HUES64 (cell line): ENCODE measurements at regions not wholly inside any gene's neighbourhood (a gene's known extent, or its start where the extent isn't known, plus 50 kb on each side); places are given as distances from the start of the nearest gene placed in this dataset.
"Not testable (repeated sequence)": the region's sequence is repeated elsewhere in the genome, so short reads cannot be mapped to it uniquely, and the experiment has no call there.

Experiments
- H3K27ac ChIP-seq: 2 replicates; pipeline ENCODE4 v1.7.0; 2013; ENCODE audit warnings: low read depth, low read length, inconsistent platforms
- H3K27me3 ChIP-seq: 2 replicates; pipeline ENCODE4 v1.6.1; 2013; ENCODE audit warnings: mild to moderate bottlenecking, low read length; ENCODE audit not compliant: insufficient read depth
- H3K36me3 ChIP-seq: 2 replicates; pipeline ENCODE4 v1.6.1; 2013; ENCODE audit warnings: mild to moderate bottlenecking, low read length; ENCODE audit not compliant: insufficient read depth
- H3K4me1 ChIP-seq: 2 replicates; pipeline ENCODE4 v1.6.1; 2013; ENCODE audit warnings: mild to moderate bottlenecking, low read length, moderate library complexity; ENCODE audit not compliant: insufficient read depth
- H3K4me3 ChIP-seq: 2 replicates; pipeline ENCODE4 v1.5.1; 2013; ENCODE audit warnings: mild to moderate bottlenecking, low read length, moderate library complexity
- H3K9ac ChIP-seq: 2 replicates; pipeline ENCODE4 v1.6.1; 2013; ENCODE audit warnings: mild to moderate bottlenecking, low read depth, low read length
- H3K9me3 ChIP-seq: 2 replicates; pipeline ENCODE4 v1.6.1; 2013; ENCODE audit warnings: low read depth, low read length; ENCODE audit not compliant: insufficient read depth
- WGBS: fragments of 150-250, 120-280 bp; methylation state at CpG from one replicate; pipeline ENCODE4 v1.1.7; 2013; ENCODE audit warnings: missing lambda C conversion rate; 5-methylcytosine and 5-hydroxymethylcytosine counted together

DNA sequence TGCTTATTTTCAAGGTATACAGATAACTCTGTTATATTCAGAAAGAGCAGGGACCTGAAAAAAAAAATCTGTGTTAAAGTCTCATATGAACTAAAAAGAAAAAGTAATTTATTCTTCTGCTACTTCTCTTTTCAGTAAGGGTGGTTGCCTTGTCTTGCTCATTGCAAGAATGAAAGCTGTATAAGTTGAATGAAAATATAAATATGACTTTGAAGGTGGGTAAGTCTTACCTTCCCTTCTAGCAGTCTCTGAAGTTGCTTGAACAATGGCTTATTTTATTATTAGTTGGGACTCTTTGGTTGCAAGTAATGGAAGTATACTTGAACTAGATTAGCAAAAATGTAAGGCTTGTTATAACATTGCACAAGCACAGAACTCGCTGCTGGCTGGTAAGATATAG, 1554.9 kb downstream of the SI start:
- no peak overlapping the region for H3K9ac ChIP-seq
- H3K9me3 ChIP-seq = no peaks in the 10 kb centered on the region
- no peak overlapping the region for H3K27ac ChIP-seq
- H3K36me3 ChIP-seq = no peaks in the 10 kb centered on the region
- no peaks in the 10 kb centered on the region for H3K4me1 ChIP-seq
- WGBS = 94% methylated on average over 1 of the region's 1 CpG
- H3K27me3 ChIP-seq = no peaks in the 10 kb centered on the region
- H3K4me3 ChIP-seq = no peak overlapping the region

DNA sequence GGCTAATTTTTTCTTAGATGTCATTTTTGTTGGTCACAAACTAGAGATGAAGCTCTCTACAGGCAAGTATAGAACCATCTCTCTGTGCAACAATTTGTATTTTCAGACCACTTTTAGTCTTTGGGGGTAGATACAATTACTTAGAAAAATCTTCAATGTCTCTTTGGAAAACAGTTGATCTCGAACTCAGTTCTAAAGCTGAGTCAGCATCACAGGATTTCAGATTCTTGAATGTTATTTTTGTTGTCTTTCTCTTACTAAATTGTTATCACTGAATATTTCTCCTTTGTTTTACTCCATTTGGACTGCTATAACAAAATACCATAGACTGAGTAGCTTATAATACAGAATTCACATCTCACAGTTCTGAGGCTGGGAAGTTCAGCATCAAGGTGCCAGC, 1557.0 kb downstream of the SI start:
- Histone ChIP-seq H3K27me3 (no peaks in the 10 kb centered on the region), H3K4me1 (no peaks in the 10 kb centered on the region), H3K9me3 (no peaks in the 10 kb centered on the region), H3K36me3 (no peaks in the 10 kb centered on the region), H3K9ac (no peak overlapping the region), H3K4me3 (no peak overlapping the region), H3K27ac (no peak overlapping the region)
- WGBS = 86% methylated on average over 1 of the region's 1 CpG

GRCh38 chr3:163518065-163518464, 1560.2 kb downstream of the SI start:
- no peak overlapping the region for H3K4me3 ChIP-seq
- H3K27ac ChIP-seq = no peak overlapping the region
- H3K4me1 ChIP-seq = no peaks in the 10 kb centered on the region

GRCh38 chr3:163513149-163513657, 1565.1 kb downstream of the SI start:
- Histone ChIP-seq H3K4me3 (no peak overlapping the region), H3K27ac (no peak overlapping the region), H3K4me1 (no peaks in the 10 kb centered on the region), H3K36me3 (no peaks in the 10 kb centered on the region), H3K9ac (no peak overlapping the region), H3K27me3 (no peaks in the 10 kb centered on the region), H3K9me3 (no peaks in the 10 kb centered on the region)
- WGBS = 77% methylated on average over 2 of the region's 2 CpGs

More at GRCh38 chr3:163518065-163518464, 1560.2 kb downstream of the SI start:
- Histone ChIP-seq H3K36me3 (no peaks in the 10 kb centered on the region), H3K27me3 (no peaks in the 10 kb centered on the region), H3K9ac (no peak overlapping the region), H3K9me3 (no peaks in the 10 kb centered on the region)
- WGBS = 94% methylated on average over 3 of the region's 3 CpGs

- WGBS = 79% methylated on average over 2 of the region's 2 CpGs
Measured at GRCh38 chr3:163508206-163508605, 1570.1 kb downstream of the SI start.

GRCh38 chr3:163504974-163505373, 1573.3 kb downstream of the SI start:
- Histone ChIP-seq H3K27ac (no peak overlapping the region), H3K9me3 (no peaks in the 10 kb centered on the region), H3K9ac (no peak overlapping the region), H3K27me3 (no peaks in the 10 kb centered on the region), H3K36me3 (no peaks in the 10 kb centered on the region), H3K4me1 (no peaks in the 10 kb centered on the region), H3K4me3 (no peak overlapping the region)

More at GRCh38 chr3:163508206-163508605, 1570.1 kb downstream of the SI start:
- no peak overlapping the region for H3K9ac ChIP-seq
- H3K9me3 ChIP-seq = no peaks in the 10 kb centered on the region
- no peaks in the 10 kb centered on the region for H3K4me1 ChIP-seq
- H3K27ac ChIP-seq = no peak overlapping the region
- H3K27me3 ChIP-seq = no peaks in the 10 kb centered on the region
- H3K4me3 ChIP-seq = no peak overlapping the region
- no peaks in the 10 kb centered on the region for H3K36me3 ChIP-seq

DNA sequence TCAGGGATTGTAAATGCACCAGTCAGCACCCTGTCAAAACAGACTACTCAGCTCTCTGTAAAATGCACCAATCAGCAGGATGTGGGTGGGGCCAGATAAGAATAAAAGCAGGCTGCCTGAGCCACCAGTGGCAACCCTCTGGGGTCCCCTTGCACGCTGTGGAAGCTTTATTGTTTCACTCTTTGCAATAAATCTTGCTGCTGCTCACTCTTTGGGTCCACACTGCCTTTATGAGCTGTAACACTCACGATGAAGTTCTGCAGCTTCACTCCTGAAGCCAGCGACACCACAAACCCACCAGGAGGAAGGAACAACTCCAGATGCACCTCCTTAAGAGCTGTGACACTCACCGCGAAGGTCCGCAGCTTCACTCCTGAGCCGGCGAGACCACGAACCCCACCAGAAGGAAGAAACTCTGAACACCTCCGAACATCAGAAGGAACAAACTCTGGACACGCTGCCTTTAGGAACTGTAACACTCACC, 1578.5 kb downstream of the SI start:
- not testable (repeated sequence) for H3K27ac ChIP-seq, H3K9ac ChIP-seq, H3K36me3 ChIP-seq, H3K4me3 ChIP-seq, H3K27me3 ChIP-seq, H3K9me3 ChIP-seq, H3K4me1 ChIP-seq
- 97% methylated on average over 11 of the region's 11 CpGs for WGBS

- 97% methylated on average over 47 of the region's 47 CpGs for WGBS
- H3K36me3 ChIP-seq, H3K9me3 ChIP-seq, H3K9ac ChIP-seq, H3K27ac ChIP-seq, H3K4me3 ChIP-seq, H3K4me1 ChIP-seq, H3K27me3 ChIP-seq: not testable (repeated sequence)
Measured at GRCh38 chr3:163498842-163499735, 1579.2 kb downstream of the SI start.

DNA sequence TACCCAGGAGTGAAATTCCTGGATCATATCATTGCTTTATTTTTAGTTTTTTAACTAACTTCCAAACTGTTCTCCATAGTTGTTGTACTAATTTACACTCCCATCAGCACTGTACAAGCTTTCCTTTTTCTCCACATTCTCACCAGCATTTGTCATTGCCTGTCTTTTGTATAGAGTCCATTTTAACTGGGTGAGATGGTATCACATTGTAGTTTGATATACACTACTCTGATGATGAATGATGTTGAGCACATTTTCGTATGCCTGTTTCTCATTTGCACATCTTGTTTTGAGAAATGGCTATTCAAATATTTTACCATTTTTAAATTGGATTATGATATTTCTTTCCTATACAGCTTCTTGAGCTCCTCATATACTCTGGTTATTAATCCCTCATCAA, 1586.6 kb downstream of the SI start:
- no peak overlapping the region for H3K4me3 ChIP-seq
- H3K9ac ChIP-seq = no peak overlapping the region
- H3K4me1 ChIP-seq = no peaks in the 10 kb centered on the region
- peaks cover 10% of the 10 kb centered on the region for H3K9me3 ChIP-seq
- no peak overlapping the region for H3K27ac ChIP-seq
- WGBS = 60% methylated on average over 1 of the region's 1 CpG
- no peaks in the 10 kb centered on the region for H3K36me3 ChIP-seq
- no peaks in the 10 kb centered on the region for H3K27me3 ChIP-seq

- Histone ChIP-seq H3K36me3 (no peaks in the 10 kb centered on the region), H3K9ac (no peak overlapping the region), H3K4me3 (no peak overlapping the region), H3K9me3 (peaks cover 10% of the 10 kb centered on the region), H3K27ac (no peak overlapping the region), H3K4me1 (no peaks in the 10 kb centered on the region), H3K27me3 (no peaks in the 10 kb centered on the region)
- 95% methylated on average over 1 of the region's 1 CpG for WGBS
Measured at GRCh38 chr3:163490119-163490518, 1588.2 kb downstream of the SI start.

- H3K4me3 ChIP-seq = no peak overlapping the region
- H3K4me1 ChIP-seq = no peaks in the 10 kb centered on the region
- H3K27ac ChIP-seq = no peak overlapping the region
- H3K9ac ChIP-seq = no peak overlapping the region
- H3K36me3 ChIP-seq = no peaks in the 10 kb centered on the region
- no peaks in the 10 kb centered on the region for H3K9me3 ChIP-seq
- no peaks in the 10 kb centered on the region for H3K27me3 ChIP-seq
Measured at GRCh38 chr3:163482695-163483094, 1595.6 kb downstream of the SI start.
